Skeletal muscle cell (primary cell): ENCODE measurements at regions not wholly inside any gene's neighbourhood (a gene's known extent, or its start where the extent isn't known, plus 50 kb on each side); places are given as distances from the start of the nearest gene placed in this dataset.

ENCODE experiments used
- DNase-seq: peaks from one replicate; pipeline ENCODE4 v3.0.0-alpha.2; 2010; ENCODE audit warnings: low read depth
- H3K4me3 ChIP-seq: 2 replicates; pipeline ENCODE4 v1.5.1; 2011; ENCODE audit warnings: low read depth, mild to moderate bottlenecking, control low read depth, low read length, moderate library complexity

- no peak overlapping the region for H3K4me3 ChIP-seq
- DNase-seq, result no peak
Observed at GRCh38 chr2:30396436-30397232, 50.4 kb upstream of the LCLAT1 start.
